ENCODE measurements at regions not wholly inside any gene's neighbourhood (a gene's known extent, or its start where the extent isn't known, plus 50 kb on each side); places are given as distances from the start of the nearest gene placed in this dataset.

DNA sequence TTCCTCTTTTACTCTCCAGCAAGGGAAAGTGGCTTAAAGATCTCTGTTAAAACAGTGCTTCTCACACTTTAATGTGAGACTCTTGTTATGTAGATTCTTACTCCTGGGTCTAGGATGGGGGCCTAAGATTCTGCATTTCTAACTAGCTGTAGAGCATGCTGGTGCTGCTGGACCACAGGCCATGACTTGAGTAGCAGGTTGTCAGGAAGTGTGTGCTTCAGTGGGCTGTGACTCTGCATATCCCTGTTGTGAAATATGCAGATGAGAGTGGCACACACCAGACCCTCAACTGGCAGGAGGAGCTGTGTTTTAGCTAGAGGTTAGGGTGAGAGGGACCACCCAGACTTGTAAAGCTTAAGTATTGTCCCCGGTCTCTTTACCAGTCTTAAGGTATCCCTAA lies 191.1 kb upstream of the DMRT1 start:
- H2BK5ac ChIP-seq (ENCODE audit: low read length) = no peak overlapping the region
- H3K36me3 ChIP-seq (replicated peaks in 1 of 2; ENCODE audit: control insufficient read depth in 2 of 2, insufficient read depth in 2 of 2, low read length in 2 of 2) = no peaks in the 10 kb centered on the region
- H3K9ac ChIP-seq (ENCODE audit: low read depth, low read length, poor library complexity) = no peak overlapping the region
- H3K79me1 ChIP-seq (ENCODE audit: low read depth, low read length) = no peaks in the 10 kb centered on the region
- H2AFZ ChIP-seq (ENCODE audit: low read length) = peak overlapping the region; percentile 42
- H3K4ac ChIP-seq (ENCODE audit: low read length) = no peak overlapping the region
- H2BK120ac ChIP-seq (ENCODE audit: low read depth, low read length) = no peak overlapping the region
- H3K14ac ChIP-seq (ENCODE audit: low read length) = no peak overlapping the region
- no peak overlapping the region for H3K27ac ChIP-seq (replicated peaks; ENCODE audit: low read length)
- H3K23ac ChIP-seq (ENCODE audit: low read depth, low read length, poor library complexity) = no peak overlapping the region
- no CpG with 5 or more reads among the region's 1 CpG for WGBS, 2 donors (ENCODE audit: extremely low coverage in 2 of 2, insufficient read length in 2 of 2, insufficient replicate concordance in 1 of 2)
- no peak overlapping the region for H2BK15ac ChIP-seq (ENCODE audit: low read length)
- no peak overlapping the region for H4K91ac ChIP-seq (ENCODE audit: low read depth, low read length, poor library complexity)
- no peaks in the 10 kb centered on the region for H3K27me3 ChIP-seq (ENCODE audit: control insufficient read depth in 3 of 3, insufficient read depth in 3 of 3, low read depth in 1 of 3, low read length in 3 of 3)
- no peak for DNase-seq (ENCODE audit: low spot score)
- H4K8ac ChIP-seq (ENCODE audit: low read depth, low read length) = no peak overlapping the region
- no peak overlapping the region for H2BK12ac ChIP-seq (ENCODE audit: low read length)
- no peak overlapping the region for H3K18ac ChIP-seq (ENCODE audit: low read length)
- no peak overlapping the region for H3K4me2 ChIP-seq (ENCODE audit: insufficient read depth, low read length, poor library complexity, severe bottlenecking)
- no peaks in the 10 kb centered on the region for H3K9me3 ChIP-seq (replicated peaks in 1 of 2; ENCODE audit: control insufficient read depth in 2 of 2, insufficient read depth in 1 of 2, low read depth in 1 of 2, low read length in 2 of 2)
- no peak overlapping the region for H3K4me3 ChIP-seq (ENCODE audit: low read length in 2 of 2)
- no peak overlapping the region for H2AK5ac ChIP-seq (ENCODE audit: low read depth, low read length)
- peaks cover 9 to 16% of the 10 kb centered on the region in 2 donors for H3K4me1 ChIP-seq (ENCODE audit: control insufficient read depth in 2 of 2, insufficient read depth in 1 of 2, low read depth in 1 of 2, low read length in 2 of 2)

DNA sequence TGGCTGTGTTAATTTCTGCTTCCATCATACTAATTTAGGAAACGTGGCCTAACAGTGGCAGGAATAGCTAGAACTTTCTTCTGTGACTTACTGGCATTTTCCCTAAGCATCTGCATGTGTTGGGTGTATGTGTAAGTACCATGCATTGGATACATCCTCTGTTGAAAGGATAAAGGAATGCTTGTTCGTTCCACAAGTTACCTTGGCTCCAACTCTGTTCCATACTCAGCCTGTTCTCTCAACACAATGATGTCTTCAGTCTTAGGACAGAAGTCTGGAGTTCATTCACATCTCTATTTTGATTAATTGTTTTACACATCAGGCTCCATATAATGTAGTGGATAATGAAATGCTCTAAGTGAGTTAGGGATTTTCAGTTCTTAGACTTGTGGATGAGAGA lies 190.1 kb upstream of the DMRT1 start:
- H3K23ac ChIP-seq (ENCODE audit: low read depth, low read length, poor library complexity) = no peak overlapping the region
- WGBS, 2 donors (ENCODE audit: extremely low coverage in 2 of 2, insufficient read length in 2 of 2, insufficient replicate concordance in 1 of 2) = no CpG with 5 or more reads among the region's 2 CpGs
- no peaks in the 10 kb centered on the region for H3K36me3 ChIP-seq (replicated peaks in 1 of 2; ENCODE audit: control insufficient read depth in 2 of 2, insufficient read depth in 2 of 2, low read length in 2 of 2)
- H3K14ac ChIP-seq (ENCODE audit: low read length) = no peak overlapping the region
- H3K4ac ChIP-seq (ENCODE audit: low read length) = no peak overlapping the region
- no peak overlapping the region for H2BK5ac ChIP-seq (ENCODE audit: low read length)
- DNase-seq (ENCODE audit: low spot score) = no peak
- no peaks in the 10 kb centered on the region for H3K9me3 ChIP-seq (replicated peaks in 1 of 2; ENCODE audit: control insufficient read depth in 2 of 2, insufficient read depth in 1 of 2, low read depth in 1 of 2, low read length in 2 of 2)
- H3K4me2 ChIP-seq (ENCODE audit: insufficient read depth, low read length, poor library complexity, severe bottlenecking) = no peak overlapping the region
- H2BK15ac ChIP-seq (ENCODE audit: low read length) = no peak overlapping the region
- no peak overlapping the region for H2BK12ac ChIP-seq (ENCODE audit: low read length)
- H3K27me3 ChIP-seq (ENCODE audit: control insufficient read depth in 3 of 3, insufficient read depth in 3 of 3, low read depth in 1 of 3, low read length in 3 of 3) = no peaks in the 10 kb centered on the region
- H2AFZ ChIP-seq (ENCODE audit: low read length) = no peak overlapping the region
- H3K4me3 ChIP-seq (ENCODE audit: low read length in 2 of 2) = no peak overlapping the region
- peaks cover 9 to 16% of the 10 kb centered on the region in 2 donors for H3K4me1 ChIP-seq (ENCODE audit: control insufficient read depth in 2 of 2, insufficient read depth in 1 of 2, low read depth in 1 of 2, low read length in 2 of 2)
- no peak overlapping the region for H2BK120ac ChIP-seq (ENCODE audit: low read depth, low read length)
- H3K79me1 ChIP-seq (ENCODE audit: low read depth, low read length) = no peaks in the 10 kb centered on the region
- H2AK5ac ChIP-seq (ENCODE audit: low read depth, low read length) = no peak overlapping the region
- H3K27ac ChIP-seq (replicated peaks; ENCODE audit: low read length) = no peak overlapping the region
- H4K8ac ChIP-seq (ENCODE audit: low read depth, low read length) = no peak overlapping the region
- H4K91ac ChIP-seq (ENCODE audit: low read depth, low read length, poor library complexity) = no peak overlapping the region
- H3K9ac ChIP-seq (ENCODE audit: low read depth, low read length, poor library complexity) = no peak overlapping the region
- no peak overlapping the region for H3K18ac ChIP-seq (ENCODE audit: low read length)

DNA sequence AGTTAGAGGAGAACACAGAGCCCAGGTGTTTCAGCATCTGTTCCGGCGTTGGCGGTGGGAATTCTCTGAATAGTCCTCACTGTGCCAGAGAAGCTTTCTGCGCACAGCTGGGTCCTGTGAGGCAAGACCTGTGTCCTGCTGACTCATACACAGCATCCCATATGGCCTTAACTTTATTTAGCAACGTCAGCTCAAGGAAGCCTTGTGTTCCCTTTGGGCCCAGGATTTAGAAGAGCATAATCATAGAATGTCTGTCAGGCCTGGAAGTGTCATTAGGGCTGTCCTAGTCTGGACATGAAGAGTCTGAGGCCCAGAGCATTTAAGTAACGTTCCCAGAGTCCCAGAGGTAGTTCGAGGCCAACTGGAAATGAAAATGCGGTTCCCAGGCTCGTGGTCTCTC lies 188.6 kb upstream of the DMRT1 start:
- no peak overlapping the region for H2BK12ac ChIP-seq (ENCODE audit: low read length)
- no peak overlapping the region for H3K23ac ChIP-seq (ENCODE audit: low read depth, low read length, poor library complexity)
- H2AFZ ChIP-seq (ENCODE audit: low read length) = no peak overlapping the region
- no peaks in the 10 kb centered on the region for H3K9me3 ChIP-seq (replicated peaks in 1 of 2; ENCODE audit: control insufficient read depth in 2 of 2, insufficient read depth in 1 of 2, low read depth in 1 of 2, low read length in 2 of 2)
- no peaks in the 10 kb centered on the region for H3K36me3 ChIP-seq (replicated peaks in 1 of 2; ENCODE audit: control insufficient read depth in 2 of 2, insufficient read depth in 2 of 2, low read length in 2 of 2)
- peaks cover 9 to 16% of the 10 kb centered on the region in 2 donors for H3K4me1 ChIP-seq (ENCODE audit: control insufficient read depth in 2 of 2, insufficient read depth in 1 of 2, low read depth in 1 of 2, low read length in 2 of 2)
- no peak overlapping the region for H2BK15ac ChIP-seq (ENCODE audit: low read length)
- no peak overlapping the region for H3K27ac ChIP-seq (replicated peaks; ENCODE audit: low read length)
- H3K4me2 ChIP-seq (ENCODE audit: insufficient read depth, low read length, poor library complexity, severe bottlenecking) = no peak overlapping the region
- no peaks in the 10 kb centered on the region for H3K27me3 ChIP-seq (ENCODE audit: control insufficient read depth in 3 of 3, insufficient read depth in 3 of 3, low read depth in 1 of 3, low read length in 3 of 3)
- no peak overlapping the region for H3K4ac ChIP-seq (ENCODE audit: low read length)
- H2BK120ac ChIP-seq (ENCODE audit: low read depth, low read length) = no peak overlapping the region
- no peak overlapping the region for H3K9ac ChIP-seq (ENCODE audit: low read depth, low read length, poor library complexity)
- no peaks in the 10 kb centered on the region for H3K79me1 ChIP-seq (ENCODE audit: low read depth, low read length)
- no peak overlapping the region for H3K4me3 ChIP-seq (ENCODE audit: low read length in 2 of 2)
- WGBS, 2 donors (ENCODE audit: extremely low coverage in 2 of 2, insufficient read length in 2 of 2, insufficient replicate concordance in 1 of 2) = no CpG with 5 or more reads among the region's 9 CpGs
- H3K14ac ChIP-seq (ENCODE audit: low read length) = no peak overlapping the region
- no peak overlapping the region for H2AK5ac ChIP-seq (ENCODE audit: low read depth, low read length)
- no peak overlapping the region for H3K18ac ChIP-seq (ENCODE audit: low read length)
- H4K8ac ChIP-seq (ENCODE audit: low read depth, low read length) = no peak overlapping the region
- no peak for DNase-seq (ENCODE audit: low spot score)
- no peak overlapping the region for H2BK5ac ChIP-seq (ENCODE audit: low read length)
- no peak overlapping the region for H4K91ac ChIP-seq (ENCODE audit: low read depth, low read length, poor library complexity)

DNA sequence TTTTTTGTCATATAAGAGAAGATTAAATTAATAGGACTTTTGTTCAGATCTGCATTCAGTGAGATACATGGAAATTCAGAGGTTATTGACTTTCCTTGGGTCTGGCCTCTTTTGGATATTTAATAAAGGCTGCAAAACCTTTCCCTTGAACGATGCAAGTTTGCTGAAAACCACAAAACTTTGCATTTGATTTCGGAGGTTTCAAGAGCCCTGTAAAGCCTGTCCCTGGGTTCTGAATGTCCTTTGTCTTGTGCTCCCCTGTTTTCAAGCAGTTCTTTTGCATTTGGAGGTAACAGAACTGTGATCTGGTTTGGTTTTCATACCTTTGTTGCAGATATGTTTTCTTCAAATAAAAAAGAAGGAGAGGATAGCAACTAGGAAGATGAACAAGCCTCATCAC lies 188.1 kb upstream of the DMRT1 start:
- Histone ChIP-seq H3K27ac (replicated peaks; ENCODE audit: low read length) (no peak overlapping the region), H2BK15ac (ENCODE audit: low read length) (no peak overlapping the region), H3K23ac (ENCODE audit: low read depth, low read length, poor library complexity) (no peak overlapping the region), H3K14ac (ENCODE audit: low read length) (no peak overlapping the region), H3K9me3 (replicated peaks in 1 of 2; ENCODE audit: control insufficient read depth in 2 of 2, insufficient read depth in 1 of 2, low read depth in 1 of 2, low read length in 2 of 2) (no peaks in the 10 kb centered on the region), H3K36me3 (replicated peaks in 1 of 2; ENCODE audit: control insufficient read depth in 2 of 2, insufficient read depth in 2 of 2, low read length in 2 of 2) (no peaks in the 10 kb centered on the region), H3K9ac (ENCODE audit: low read depth, low read length, poor library complexity) (no peak overlapping the region), H2AFZ (ENCODE audit: low read length) (no peak overlapping the region), H3K27me3 (ENCODE audit: control insufficient read depth in 3 of 3, insufficient read depth in 3 of 3, low read depth in 1 of 3, low read length in 3 of 3) (no peaks in the 10 kb centered on the region), H2BK5ac (ENCODE audit: low read length) (no peak overlapping the region), H2BK12ac (ENCODE audit: low read length) (no peak overlapping the region), H3K4ac (ENCODE audit: low read length) (no peak overlapping the region), H2AK5ac (ENCODE audit: low read depth, low read length) (no peak overlapping the region), H3K4me1 (ENCODE audit: control insufficient read depth in 2 of 2, insufficient read depth in 1 of 2, low read depth in 1 of 2, low read length in 2 of 2) (peaks cover 9 to 16% of the 10 kb centered on the region in 2 donors), H3K4me3 (ENCODE audit: low read length in 2 of 2) (no peak overlapping the region), H4K8ac (ENCODE audit: low read depth, low read length) (no peak overlapping the region), H3K18ac (ENCODE audit: low read length) (no peak overlapping the region), H3K4me2 (ENCODE audit: insufficient read depth, low read length, poor library complexity, severe bottlenecking) (no peak overlapping the region), H4K91ac (ENCODE audit: low read depth, low read length, poor library complexity) (no peak overlapping the region), H3K79me1 (ENCODE audit: low read depth, low read length) (no peaks in the 10 kb centered on the region), H2BK120ac (ENCODE audit: low read depth, low read length) (no peak overlapping the region)
- DNase-seq (ENCODE audit: low spot score) = no peak
- no CpG with 5 or more reads among the region's 2 CpGs for WGBS, 2 donors (ENCODE audit: extremely low coverage in 2 of 2, insufficient read length in 2 of 2, insufficient replicate concordance in 1 of 2)

Data from neuronal stem cell (in vitro differentiated cells).